Sigmoid colon (tissue), 6 donors: ENCODE measurements at regions not wholly inside any gene's neighbourhood (a gene's known extent, or its start where the extent isn't known, plus 50 kb on each side); places are given as distances from the start of the nearest gene placed in this dataset.

Source experiments
- DNase-seq: peaks from one replicate; pipeline ENCODE4 v3.0.0-alpha.2; 2019
- H3K27ac ChIP-seq, 4 donors: fragments of 200-600 bp; sonication (generic); one replicate each; pipeline ENCODE4 v1.5.1; 2016 to 2019; ENCODE audit warnings: mild to moderate bottlenecking in 1 of 4
- H3K27me3 ChIP-seq, 3 donors: fragments of 200-600 bp; sonication (generic); one replicate each; pipeline ENCODE4 v1.5.1; 2019; ENCODE audit warnings: mild to moderate bottlenecking in 1 of 3
- H3K36me3 ChIP-seq, 4 donors: fragments of 200-600 bp; sonication (generic); one replicate each; pipeline ENCODE4 v1.5.1; 2016 to 2019
- H3K4me1 ChIP-seq, 4 donors: fragments of 200-600 bp; sonication (generic); one replicate each; pipeline ENCODE4 v1.5.1; 2017 to 2019
- H3K4me3 ChIP-seq, 4 donors: fragments of 200-600 bp; sonication (generic); one replicate each; pipeline ENCODE4 v1.5.1; 2017 to 2019; ENCODE audit warnings: mild to moderate bottlenecking in 2 of 4, moderate library complexity in 1 of 4
- H3K9me3 ChIP-seq, 4 donors: fragments of 200-600 bp in 3 of 4; sonication (generic) in 3 of 4; one replicate each; pipeline versions ENCODE4 v1.5.1 to v1.6.1; 2013 to 2019
- CTCF ChIP-seq, 4 experiments: fragments of 450-650 bp in 3 of 4; fragments of 200-600 bp in 1 of 4; IDR thresholded peaks; one replicate each; pipeline ENCODE4 v1.5.1; 2016 to 2019; ENCODE audit warnings: antibody characterized with exemption in 4 of 4, mild to moderate bottlenecking in 3 of 4, moderate library complexity in 2 of 4
- EP300 ChIP-seq, 4 donors: sonication (generic); formaldehyde crosslinking; IDR thresholded peaks; one replicate each; pipeline ENCODE4 v1.6.1; 2017; ENCODE audit warnings: antibody characterized with exemption in 4 of 4
- POLR2A ChIP-seq, 2 donors: fragments of 450-650 bp; IDR thresholded peaks; one replicate each; pipeline ENCODE4 v1.6.1; 2016; ENCODE audit warnings: antibody characterized with exemption in 2 of 2, mild to moderate bottlenecking in 2 of 2, moderate library complexity in 2 of 2
- POLR2AphosphoS5 ChIP-seq, 4 donors: sonication (generic); formaldehyde crosslinking; IDR thresholded peaks; one replicate each; pipeline ENCODE4 v1.6.1; 2017; ENCODE audit warnings: antibody characterized with exemption in 4 of 4
- WGBS, 2 donors: extraction: QIAGEN DNeasy Blood & Tissue Kit; methylation state at CpG; one replicate each; pipeline ENCODE4 v1.1.7; 2013; 5-methylcytosine and 5-hydroxymethylcytosine counted together
- intact Hi-C: fragments of 100-400 bp; cut with DNase I; formaldehyde crosslinking; loops from one replicate; pipeline ENCODE4 v1.15.1; 2023
- donor health status: healthy with polysubstance abuse.
- donor health status: healthy.

DNA sequence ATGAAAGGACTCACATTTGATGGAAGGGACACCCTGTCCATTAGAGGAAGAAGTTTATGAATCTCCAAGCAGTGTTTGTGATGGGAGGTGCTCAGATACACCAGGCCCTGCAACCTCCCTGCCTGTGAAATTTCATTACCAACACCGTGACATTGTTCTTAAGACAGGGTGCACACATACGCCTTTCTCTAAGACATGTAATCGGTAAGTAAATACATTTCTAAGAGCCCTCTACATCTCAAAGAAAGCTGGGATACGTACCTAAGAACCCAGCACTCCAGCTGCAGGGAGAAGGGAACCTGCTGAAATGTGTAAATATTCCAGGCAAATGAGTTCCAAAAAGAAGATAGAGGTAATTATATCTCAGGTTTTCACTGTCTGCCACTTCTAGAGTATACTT is 125.0 kb upstream of the APC start:
- intact Hi-C loops, result no loop called here
- Histone ChIP-seq H3K4me1 (no peaks in the 10 kb centered on the region), H3K27me3 (no peaks in the 10 kb centered on the region), H3K36me3 (no peaks in the 10 kb centered on the region), H3K9me3 (no peaks in the 10 kb centered on the region), H3K4me3 (no peak overlapping the region), H3K27ac (no peak overlapping the region)
- DNase-seq, result no peak
- no peak for TF ChIP-seq CTCF (IDR thresholded peaks at IDR 0.05)
- WGBS, 2 donors, result 91 to 93% methylated on average over 4 of the region's 4 CpGs

- H3K27ac ChIP-seq, result no peak overlapping the region
- 87 to 92% methylated on average over 4 of the region's 4 CpGs for WGBS, 2 donors
Measured at GRCh38 chr5:112614285-112614684, 123.4 kb upstream of the APC start.

GRCh38 chr5:112614986-112615385 is 122.7 kb upstream of the APC start:
- DNase-seq, result no peak
- Histone ChIP-seq H3K9me3 (no peaks in the 10 kb centered on the region), H3K4me1 (no peaks in the 10 kb centered on the region), H3K36me3 (no peaks in the 10 kb centered on the region), H3K27me3 (no peaks in the 10 kb centered on the region), H3K4me3 (no peak overlapping the region), H3K27ac (no peak overlapping the region)
- WGBS, 2 donors, result 38 to 75% methylated on average over 1 of the region's 1 CpG
- TF ChIP-seq EP300 (IDR thresholded peaks at IDR 0.05), result no peak
- TF ChIP-seq CTCF (IDR thresholded peaks at IDR 0.05), result no peak
- TF ChIP-seq POLR2A (IDR thresholded peaks at IDR 0.05), result no peak
- no peak for TF ChIP-seq POLR2AphosphoS5 (IDR thresholded peaks at IDR 0.05)
- intact Hi-C loops, result no loop called here

More at GRCh38 chr5:112614285-112614684, 123.4 kb upstream of the APC start:
- no peak for DNase-seq
- TF ChIP-seq CTCF (IDR thresholded peaks at IDR 0.05) (no peak), EP300 (IDR thresholded peaks at IDR 0.05) (no peak), POLR2A (IDR thresholded peaks at IDR 0.05) (no peak), POLR2AphosphoS5 (IDR thresholded peaks at IDR 0.05) (no peak)
- H3K4me3 ChIP-seq, result no peak overlapping the region
- H3K36me3 ChIP-seq, result no peaks in the 10 kb centered on the region
- H3K9me3 ChIP-seq, result no peaks in the 10 kb centered on the region
- H3K4me1 ChIP-seq, result no peaks in the 10 kb centered on the region
- intact Hi-C loops, result no loop called here
- H3K27me3 ChIP-seq, result no peaks in the 10 kb centered on the region

GRCh38 chr5:112616812-112617547 is 120.7 kb upstream of the APC start:
- TF ChIP-seq POLR2AphosphoS5 (IDR thresholded peaks at IDR 0.05) (no peak), EP300 (IDR thresholded peaks at IDR 0.05) (no peak), POLR2A (IDR thresholded peaks at IDR 0.05) (no peak), CTCF (IDR thresholded peaks at IDR 0.05) (no peak)
- no peak for DNase-seq
- Histone ChIP-seq H3K27ac (no peak overlapping the region), H3K4me3 (no peak overlapping the region), H3K9me3 (no peaks in the 10 kb centered on the region), H3K4me1 (no peaks in the 10 kb centered on the region), H3K27me3 (no peaks in the 10 kb centered on the region), H3K36me3 (no peaks in the 10 kb centered on the region)
- intact Hi-C loops, result no loop called here
- WGBS, 2 donors, result 24 to 77% methylated on average over 8 of the region's 8 CpGs

- intact Hi-C loops, result no loop called here
- TF ChIP-seq POLR2A (IDR thresholded peaks at IDR 0.05) (no peak), POLR2AphosphoS5 (IDR thresholded peaks at IDR 0.05) (no peak), EP300 (IDR thresholded peaks at IDR 0.05) (no peak), CTCF (IDR thresholded peaks at IDR 0.05) (no peak)
- no peaks in the 10 kb centered on the region for H3K27me3 ChIP-seq
Measured at GRCh38 chr5:112625246-112625645, 112.4 kb upstream of the APC start.

More at GRCh38 chr5:112625246-112625645, 112.4 kb upstream of the APC start:
- peaks cover 0 to 17% (median 6%) of the 10 kb centered on the region in 4 donors for H3K4me1 ChIP-seq
- no peak overlapping the region for H3K4me3 ChIP-seq
- no peak for DNase-seq
- WGBS, 2 donors, result 79 to 81% methylated on average over 3 of the region's 3 CpGs
- no peak overlapping the region for H3K27ac ChIP-seq
- no peaks in the 10 kb centered on the region for H3K36me3 ChIP-seq
- H3K9me3 ChIP-seq, result no peaks in the 10 kb centered on the region
